WTC11 (cell line): ENCODE measurements at regions not wholly inside any gene's neighbourhood (a gene's known extent, or its start where the extent isn't known, plus 50 kb on each side); places are given as distances from the start of the nearest gene placed in this dataset.

Experiments
- ATAC-seq: fragments of 200-7000 bp; cut with Tn5 transposase; 2 replicates; pipeline ENCODE4 v1.10.0; 2021; ENCODE audit warnings: mild to moderate bottlenecking, moderate library complexity
- CTCF ChIA-PET: fragments of 300-600 bp; sonication (Branson Sonifier 250); formaldehyde crosslinking; loops from one replicate; lab custom pipeline; 2021; ENCODE audit warnings: antibody characterized with exemption; lab: Charles Lee
- POLR2A ChIA-PET: fragments of 350-600 bp; sonication (Branson Sonifier 250); formaldehyde crosslinking; loops from one replicate; lab custom pipeline; 2021; ENCODE audit warnings: antibody characterized with exemption; lab: Charles Lee
- DNase-seq: peaks from one replicate; pipeline ENCODE4 v3.0.0; 2021; ENCODE audit warnings: low spot score
- H3K27ac Mint-ChIP-seq: 2 replicates; pipeline ENCODE4 v1.8.0; 2021; ENCODE audit warnings: mixed read lengths
- H3K27me3 Mint-ChIP-seq: 2 replicates; pipeline ENCODE4 v1.8.0; 2021; ENCODE audit warnings: low read depth, mild to moderate bottlenecking, moderate library complexity, mixed read lengths
- H3K36me3 Mint-ChIP-seq: 2 replicates; pipeline ENCODE4 v1.8.0; 2021; ENCODE audit warnings: mixed read lengths
- H3K4me1 Mint-ChIP-seq: 2 replicates; pipeline ENCODE4 v1.8.0; 2022; ENCODE audit warnings: mixed read lengths
- H3K4me3 Mint-ChIP-seq: 2 replicates; pipeline ENCODE4 v1.8.0; 2021; ENCODE audit warnings: mild to moderate bottlenecking, moderate library complexity, mixed read lengths
- H3K9me3 Mint-ChIP-seq: 2 replicates; pipeline ENCODE4 v1.8.0; 2021; ENCODE audit warnings: mixed read lengths
- ARID4B ChIP-seq: sonication (generic); formaldehyde crosslinking; IDR thresholded peaks from 2 replicates; pipeline ENCODE4 v1.8.0; 2023; ENCODE audit warnings: missing genetic modification reagents, mild to moderate bottlenecking, borderline replicate concordance
- ATF3 ChIP-seq: sonication (generic); formaldehyde crosslinking; conservative IDR thresholded peaks from 2 replicates; pipeline ENCODE4 v1.8.1; 2022; ENCODE audit warnings: mild to moderate bottlenecking, missing genetic modification reagents
- CREM ChIP-seq: sonication (generic); formaldehyde crosslinking; IDR thresholded peaks from 2 replicates; pipeline ENCODE4 v1.8.1; 2022; ENCODE audit warnings: mild to moderate bottlenecking, missing genetic modification reagents, moderate library complexity
- EMX1 ChIP-seq: fragments of 250-450 bp; sonication (Bioruptor Pico); IDR thresholded peaks from 2 replicates; pipeline ENCODE4 v1.8.0; 2021; ENCODE audit warnings: mild to moderate bottlenecking
- ETV6 ChIP-seq: sonication (generic); formaldehyde crosslinking; IDR thresholded peaks from 2 replicates; pipeline ENCODE4 v1.8.1; 2022; ENCODE audit warnings: mild to moderate bottlenecking, missing genetic modification reagents
- FOXJ3 ChIP-seq: sonication (generic); formaldehyde crosslinking; IDR thresholded peaks from 2 replicates; pipeline ENCODE4 v1.9.0; 2021; ENCODE audit warnings: missing genetic modification reagents, mild to moderate bottlenecking, borderline replicate concordance
- HMGXB4 ChIP-seq: sonication (generic); formaldehyde crosslinking; IDR thresholded peaks from 2 replicates; pipeline ENCODE4 v1.8.1; 2023; ENCODE audit warnings: mild to moderate bottlenecking, moderate library complexity, missing genetic modification reagents
- IRF1 ChIP-seq: sonication (generic); formaldehyde crosslinking; IDR thresholded peaks from 2 replicates; pipeline ENCODE4 v1.8.0; 2023; ENCODE audit warnings: missing genetic modification reagents
- JAZF1 ChIP-seq: fragments of 250-450 bp; sonication (Bioruptor Pico); IDR thresholded peaks from 2 replicates; pipeline ENCODE4 v1.9.0; 2021; ENCODE audit warnings: moderate library complexity, mild to moderate bottlenecking, inconsistent platforms
- JUN ChIP-seq: sonication (generic); formaldehyde crosslinking; IDR thresholded peaks from 2 replicates; pipeline ENCODE4 v1.8.0; 2023; ENCODE audit warnings: mild to moderate bottlenecking, missing genetic modification reagents
- KAT7 ChIP-seq: sonication (generic); formaldehyde crosslinking; IDR thresholded peaks from 2 replicates; pipeline ENCODE4 v1.8.1; 2023; ENCODE audit warnings: missing genetic modification reagents, mild to moderate bottlenecking, borderline replicate concordance
- MLX ChIP-seq: sonication (generic); formaldehyde crosslinking; IDR thresholded peaks from 2 replicates; pipeline ENCODE4 v1.8.1; 2023; ENCODE audit warnings: mild to moderate bottlenecking, missing genetic modification reagents, moderate library complexity
- MXD4 ChIP-seq: fragments of 250-450 bp; sonication (Bioruptor Pico); IDR thresholded peaks from 2 replicates; pipeline ENCODE4 v1.8.0; 2021; ENCODE audit warnings: mild to moderate bottlenecking, moderate library complexity, borderline replicate concordance
- RORB ChIP-seq: fragments of 250-450 bp; sonication (Bioruptor Pico); IDR thresholded peaks from 2 replicates; pipeline ENCODE4 v1.9.0; 2021; ENCODE audit warnings: mild to moderate bottlenecking
- SMAD4 ChIP-seq: sonication (generic); formaldehyde crosslinking; IDR thresholded peaks from 2 replicates; pipeline ENCODE4 v1.8.0; 2022; ENCODE audit warnings: mild to moderate bottlenecking, missing genetic modification reagents
- TP53 ChIP-seq: sonication (generic); formaldehyde crosslinking; IDR thresholded peaks from 2 replicates; pipeline ENCODE4 v1.8.1; 2023; ENCODE audit warnings: mild to moderate bottlenecking, missing genetic modification reagents
- USF1 ChIP-seq: sonication (generic); formaldehyde crosslinking; IDR thresholded peaks from 2 replicates; pipeline ENCODE4 v1.8.0; 2022; ENCODE audit warnings: mild to moderate bottlenecking, missing genetic modification reagents
- ZBTB43 ChIP-seq: sonication (generic); formaldehyde crosslinking; IDR thresholded peaks from 2 replicates; pipeline ENCODE4 v1.8.1; 2023; ENCODE audit warnings: mild to moderate bottlenecking, missing genetic modification reagents
- ZNF121 ChIP-seq: sonication (generic); formaldehyde crosslinking; IDR thresholded peaks from 2 replicates; pipeline ENCODE4 v1.8.0; 2023; ENCODE audit warnings: missing genetic modification reagents
- ZNF219 ChIP-seq: sonication (generic); formaldehyde crosslinking; IDR thresholded peaks from 2 replicates; pipeline ENCODE4 v1.8.0; 2023; ENCODE audit warnings: missing genetic modification reagents, mild to moderate bottlenecking, borderline replicate concordance
- ZNF423 ChIP-seq: fragments of 250-450 bp; sonication (Bioruptor Pico); IDR thresholded peaks from 2 replicates; pipeline ENCODE4 v2.1.2; 2022; ENCODE audit warnings: mild to moderate bottlenecking, moderate library complexity
- ZNF671 ChIP-seq: fragments of 250-450 bp; sonication (Bioruptor Pico); IDR thresholded peaks from 2 replicates; pipeline ENCODE4 v1.8.0; 2021; ENCODE audit warnings: mild to moderate bottlenecking

GRCh38 chr14:61167642-61168041 is 113.5 kb downstream of the TMEM30B start (continued):
- no peak for TF ChIP-seq KAT7 (CRISPR knock-in tag)
- no peak for TF ChIP-seq HMGXB4 (CRISPR knock-in tag)
- no peak for TF ChIP-seq ZNF423
- TF ChIP-seq MXD4 (CRISPR knock-in tag) = no peak

- no peak for TF ChIP-seq EMX1 (CRISPR knock-in tag)
- TF ChIP-seq USF1 (CRISPR knock-in tag) = no peak
- TF ChIP-seq JUN (CRISPR knock-in tag) = no peak
- no peak for TF ChIP-seq ARID4B (CRISPR knock-in tag)
- TF ChIP-seq ZNF219 = no peak
- TF ChIP-seq ATF3 (CRISPR knock-in tag) = no peak
- TF ChIP-seq MLX (CRISPR knock-in tag) = no peak
- TF ChIP-seq HMGXB4 (CRISPR knock-in tag) = no peak
- TF ChIP-seq IRF1 = no peak
- TF ChIP-seq FOXJ3 (CRISPR knock-in tag) = no peak
- no peak for TF ChIP-seq ZNF121 (CRISPR knock-in tag)
- TF ChIP-seq SMAD4 = no peak
- TF ChIP-seq ETV6 (CRISPR knock-in tag) = no peak
- TF ChIP-seq RORB (CRISPR knock-in tag) = no peak
- TF ChIP-seq JAZF1 = no peak
- no peak for TF ChIP-seq ZNF671 (CRISPR knock-in tag)
- TF ChIP-seq ZBTB43 (CRISPR knock-in tag) = no peak
- no peak for TF ChIP-seq CREM (CRISPR knock-in tag)
- no peak for TF ChIP-seq TP53 (CRISPR knock-in tag)
- ATAC-seq (no peak), DNase-seq (no peak)
- CTCF ChIA-PET = no interaction called here
- POLR2A ChIA-PET = no interaction called here
- 0 out of 2 replicates have a peak, but pooled peaks cover 4% of the 10 kb centered on the region for H3K4me1 Mint-ChIP-seq
- H3K4me3 Mint-ChIP-seq = no peak overlapping the region
- H3K27ac Mint-ChIP-seq = no peak overlapping the region
- peaks cover 12% of the 10 kb centered on the region for H3K9me3 Mint-ChIP-seq
- no peaks in the 10 kb centered on the region for H3K27me3 Mint-ChIP-seq
- peaks cover 6% of the 10 kb centered on the region for H3K36me3 Mint-ChIP-seq
Measured at GRCh38 chr14:61160798-61161197, 120.3 kb downstream of the TMEM30B start.
